ENCODE measurements at regions not wholly inside any gene's neighbourhood (a gene's known extent, or its start where the extent isn't known, plus 50 kb on each side); places are given as distances from the start of the nearest gene placed in this dataset.

GRCh38 chr10:35770817-35771355 lies 128.8 kb upstream of the FZD8 start (continued):
- TF ChIP-seq, protein P1, sequence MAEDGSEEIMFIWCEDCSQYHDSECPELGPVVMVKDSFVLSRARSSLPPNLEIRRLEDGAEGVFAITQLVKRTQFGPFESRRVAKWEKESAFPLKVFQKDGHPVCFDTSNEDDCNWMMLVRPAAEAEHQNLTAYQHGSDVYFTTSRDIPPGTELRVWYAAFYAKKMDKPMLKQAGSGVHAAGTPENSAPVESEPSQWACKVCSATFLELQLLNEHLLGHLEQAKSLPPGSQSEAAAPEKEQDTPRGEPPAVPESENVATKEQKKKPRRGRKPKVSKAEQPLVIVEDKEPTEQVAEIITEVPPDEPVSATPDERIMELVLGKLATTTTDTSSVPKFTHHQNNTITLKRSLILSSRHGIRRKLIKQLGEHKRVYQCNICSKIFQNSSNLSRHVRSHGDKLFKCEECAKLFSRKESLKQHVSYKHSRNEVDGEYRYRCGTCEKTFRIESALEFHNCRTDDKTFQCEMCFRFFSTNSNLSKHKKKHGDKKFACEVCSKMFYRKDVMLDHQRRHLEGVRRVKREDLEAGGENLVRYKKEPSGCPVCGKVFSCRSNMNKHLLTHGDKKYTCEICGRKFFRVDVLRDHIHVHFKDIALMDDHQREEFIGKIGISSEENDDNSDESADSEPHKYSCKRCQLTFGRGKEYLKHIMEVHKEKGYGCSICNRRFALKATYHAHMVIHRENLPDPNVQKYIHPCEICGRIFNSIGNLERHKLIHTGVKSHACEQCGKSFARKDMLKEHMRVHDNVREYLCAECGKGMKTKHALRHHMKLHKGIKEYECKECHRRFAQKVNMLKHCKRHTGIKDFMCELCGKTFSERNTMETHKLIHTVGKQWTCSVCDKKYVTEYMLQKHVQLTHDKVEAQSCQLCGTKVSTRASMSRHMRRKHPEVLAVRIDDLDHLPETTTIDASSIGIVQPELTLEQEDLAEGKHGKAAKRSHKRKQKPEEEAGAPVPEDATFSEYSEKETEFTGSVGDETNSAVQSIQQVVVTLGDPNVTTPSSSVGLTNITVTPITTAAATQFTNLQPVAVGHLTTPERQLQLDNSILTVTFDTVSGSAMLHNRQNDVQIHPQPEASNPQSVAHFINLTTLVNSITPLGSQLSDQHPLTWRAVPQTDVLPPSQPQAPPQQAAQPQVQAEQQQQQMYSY (CRISPR knock-in tag; IDR thresholded peaks at IDR 0.05): no peak
- TF ChIP-seq MXI1 (IDR thresholded peaks at IDR 0.05; ENCODE audit: low read depth, low read length) (no peak), POU2F2 (IDR thresholded peaks at IDR 0.05; ENCODE audit: borderline replicate concordance, low read depth, low read length) (no peak), HDGF (IDR thresholded peaks at IDR 0.05) (no peak)

GRCh38 chr10:35769795-35770194 lies 127.7 kb upstream of the FZD8 start:
- POLR2A ChIA-PET: no interaction called here
- intact Hi-C loops (cut with micrococcal nuclease; ENCODE audit: unreplicated experiment): no loop called here
- TF ChIP-seq BHLHE40 (IDR thresholded peaks at IDR 0.05; ENCODE audit: borderline replicate concordance in 1 of 2, low read depth in 2 of 2, low read length in 1 of 2) (no peak), CHD4 (IDR thresholded peaks at IDR 0.05) (no peak), MAX (IDR thresholded peaks at IDR 0.05; ENCODE audit: low read depth, low read length) (no peak), SPI1 (IDR thresholded peaks at IDR 0.05; ENCODE audit: borderline replicate concordance, insufficient read depth, low read depth, low read length) (no peak), E2F8 (IDR thresholded peaks at IDR 0.05; ENCODE audit: low read depth, partially characterized antibody) (no peak), HDAC6 (IDR thresholded peaks at IDR 0.05; ENCODE audit: unreplicated experiment) (no peak), NFYA (IDR thresholded peaks at IDR 0.05; ENCODE audit: borderline replicate concordance, low read depth, low read length) (no peak), RUNX3 (IDR thresholded peaks at IDR 0.05; ENCODE audit: low read length) (no peak)
- TF ChIP-seq, protein P2, sequence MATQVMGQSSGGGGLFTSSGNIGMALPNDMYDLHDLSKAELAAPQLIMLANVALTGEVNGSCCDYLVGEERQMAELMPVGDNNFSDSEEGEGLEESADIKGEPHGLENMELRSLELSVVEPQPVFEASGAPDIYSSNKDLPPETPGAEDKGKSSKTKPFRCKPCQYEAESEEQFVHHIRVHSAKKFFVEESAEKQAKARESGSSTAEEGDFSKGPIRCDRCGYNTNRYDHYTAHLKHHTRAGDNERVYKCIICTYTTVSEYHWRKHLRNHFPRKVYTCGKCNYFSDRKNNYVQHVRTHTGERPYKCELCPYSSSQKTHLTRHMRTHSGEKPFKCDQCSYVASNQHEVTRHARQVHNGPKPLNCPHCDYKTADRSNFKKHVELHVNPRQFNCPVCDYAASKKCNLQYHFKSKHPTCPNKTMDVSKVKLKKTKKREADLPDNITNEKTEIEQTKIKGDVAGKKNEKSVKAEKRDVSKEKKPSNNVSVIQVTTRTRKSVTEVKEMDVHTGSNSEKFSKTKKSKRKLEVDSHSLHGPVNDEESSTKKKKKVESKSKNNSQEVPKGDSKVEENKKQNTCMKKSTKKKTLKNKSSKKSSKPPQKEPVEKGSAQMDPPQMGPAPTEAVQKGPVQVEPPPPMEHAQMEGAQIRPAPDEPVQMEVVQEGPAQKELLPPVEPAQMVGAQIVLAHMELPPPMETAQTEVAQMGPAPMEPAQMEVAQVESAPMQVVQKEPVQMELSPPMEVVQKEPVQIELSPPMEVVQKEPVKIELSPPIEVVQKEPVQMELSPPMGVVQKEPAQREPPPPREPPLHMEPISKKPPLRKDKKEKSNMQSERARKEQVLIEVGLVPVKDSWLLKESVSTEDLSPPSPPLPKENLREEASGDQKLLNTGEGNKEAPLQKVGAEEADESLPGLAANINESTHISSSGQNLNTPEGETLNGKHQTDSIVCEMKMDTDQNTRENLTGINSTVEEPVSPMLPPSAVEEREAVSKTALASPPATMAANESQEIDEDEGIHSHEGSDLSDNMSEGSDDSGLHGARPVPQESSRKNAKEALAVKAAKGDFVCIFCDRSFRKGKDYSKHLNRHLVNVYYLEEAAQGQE (IDR thresholded peaks at IDR 0.05; ENCODE audit: low read depth, low read length): no peak

More at GRCh38 chr10:35769795-35770194, 127.7 kb upstream of the FZD8 start:
- no TSS peak for BruUV-seq (replicated peaks)
- no peak overlapping the region for H3K27ac ChIP-seq (ENCODE audit: control insufficient read depth, insufficient read depth)
- RAD21 ChIA-PET (ENCODE audit: unreplicated experiment): no interaction called here
- ATAC-seq (no peak), FAIRE-seq (no peak), DNase-seq (ENCODE audit: low read depth, low spot score) (no peak)
- H3K9ac ChIP-seq (ENCODE audit: control insufficient read depth, insufficient read depth, low read length): no peak overlapping the region
- H2AFZ ChIP-seq (ENCODE audit: control insufficient read depth, low read depth, low read length): no peak overlapping the region
- H3K9me3 ChIP-seq (replicated peaks; ENCODE audit: control insufficient read depth, insufficient read depth, low read length): no peaks in the 10 kb centered on the region
- no peaks in the 10 kb centered on the region for H3K79me2 ChIP-seq (ENCODE audit: control insufficient read depth, insufficient read depth, low read length)
- H3K4me1 ChIP-seq (ENCODE audit: control insufficient read depth, insufficient read depth, low read length): no peaks in the 10 kb centered on the region
- CTCF ChIA-PET: no interaction called here
- no peak overlapping the region for H3K4me3 ChIP-seq
- no peaks in the 10 kb centered on the region for H3K36me3 ChIP-seq (ENCODE audit: control insufficient read depth in 2 of 2, insufficient read depth in 2 of 2, low read length in 1 of 2)
- in situ Hi-C loops (cut with MboI): no loop called here
- SMC1A ChIA-PET (ENCODE audit: uncharacterized antibody, unreplicated experiment): interaction anchor here (0.6 to 3.3 kb wide), 4 partner anchors 9 to 930 kb away, joined by 3 to 20 read pairs (median 3); no protein-coding TSS in a partner anchor
- no peaks in the 10 kb centered on the region for H4K20me1 ChIP-seq (ENCODE audit: control insufficient read depth, insufficient read depth)
- H3K4me2 ChIP-seq (ENCODE audit: control insufficient read depth, insufficient read depth): no peak overlapping the region
- H3K27me3 ChIP-seq (replicated peaks in 1 of 2; ENCODE audit: control insufficient read depth in 2 of 2, insufficient read depth in 2 of 2, low read length in 1 of 2): no peaks in the 10 kb centered on the region
